K562 (cell line): ENCODE measurements at regions not wholly inside any gene's neighbourhood (a gene's known extent, or its start where the extent isn't known, plus 50 kb on each side); places are given as distances from the start of the nearest gene placed in this dataset.

Experiments
- ATAC-seq: fragments of 200-7000 bp; cut with Tn5 transposase; 3 replicates; pipeline ENCODE4 v1.9.1; 2020; ENCODE audit warnings: moderate library complexity
- BruUV-seq: library from RNA; stranded (reverse); fragments of 400-500 nt; replicated peaks from 2 replicates; lab custom pipeline; 2021; lab: Mats Ljungman, UMichigan
- CTCF ChIA-PET: fragments of 300-600 bp; formaldehyde crosslinking; extraction: SDS; loops from one replicate; lab custom pipeline; 2021; ENCODE audit warnings: low intra/inter-chr PET ratio; lab: Yijun Ruan, JAX
- POLR2A ChIA-PET: fragments of 300-600, 350-650 bp; sonication (Branson Sonifier 250); formaldehyde crosslinking; extraction: SDS; loops from one replicate; lab custom pipeline; 2021; ENCODE audit warnings: antibody characterized with exemption, inconsistent platforms; lab: Yijun Ruan, JAX
- DNase-seq, 4 experiments: peaks; one replicate each; pipeline versions ENCODE4 v3.0.0 to v3.0.0-alpha.2; 2011 to 2018; ENCODE audit warnings: low spot score in 3 of 4, mixed read lengths in 3 of 4; ENCODE audit errors: extremely low read depth in 1 of 4
- FAIRE-seq: peaks from 2 replicates; lab custom pipeline; 2011; peaks lifted over from hg19 to GRCh38; lab: Jason Lieb, UNC
- H2AFZ ChIP-seq: 2 replicates; pipeline ENCODE4 v1.6.0; 2011; ENCODE audit warnings: low read depth, low read length, control low read depth, inconsistent platforms
- H3K27ac ChIP-seq: fragments of 200-600 bp; 3 replicates; pipeline ENCODE4 v1.8.0; 2011; ENCODE audit warnings: low read depth, mild to moderate bottlenecking, control low read depth, inconsistent platforms, low read length, moderate library complexity, mixed read lengths; ENCODE audit errors: extremely low read depth
- H3K27me3 ChIP-seq, 2 experiments: fragments of 300-600 bp in 1 of 2; 2 replicates in 1 of 2; 3 replicates in 1 of 2; pipeline versions ENCODE4 v1.6.0 to v1.8.0; 2011; ENCODE audit warnings: inconsistent platforms in 2 of 2, low read length in 2 of 2, mild to moderate bottlenecking in 1 of 2, mixed read lengths in 1 of 2, moderate library complexity in 1 of 2; ENCODE audit not compliant: control insufficient read depth in 2 of 2, insufficient read depth in 2 of 2
- H3K36me3 ChIP-seq: fragments of 300-600 bp; 3 replicates; pipeline ENCODE4 v1.8.0; 2011; ENCODE audit warnings: mild to moderate bottlenecking, low read length, inconsistent platforms; ENCODE audit not compliant: control insufficient read depth, insufficient read depth
- H3K4me1 ChIP-seq, 2 experiments: fragments of 200-600 bp in 1 of 2; replicated peaks in 1 of 2; 2 replicates in 1 of 2; 3 replicates in 1 of 2; pipeline versions ENCODE4 v1.5.1 to v1.8.0; 2011; ENCODE audit warnings: inconsistent platforms in 2 of 2, low read length in 2 of 2, mild to moderate bottlenecking in 1 of 2, mixed read lengths in 1 of 2, moderate library complexity in 1 of 2; ENCODE audit not compliant: control insufficient read depth in 2 of 2, insufficient read depth in 2 of 2
- H3K4me2 ChIP-seq: 2 replicates; pipeline ENCODE4 v1.6.1; 2011; ENCODE audit warnings: low read length, control low read depth, inconsistent platforms, mixed read lengths; ENCODE audit not compliant: insufficient read depth
- H3K4me3 ChIP-seq: fragments of 200-600 bp; sonication (generic), shearing (Covaris generic); 2 replicates; pipeline ENCODE4 v1.5.1; 2016; ENCODE audit warnings: control low read depth, inconsistent platforms
- H3K79me2 ChIP-seq: fragments of 200-600 bp; 3 replicates; pipeline ENCODE4 v1.8.0; 2011; ENCODE audit warnings: low read length, inconsistent platforms; ENCODE audit not compliant: control insufficient read depth, insufficient read depth
- H3K9ac ChIP-seq, 2 experiments: 2 replicates each; pipeline versions ENCODE4 v1.6.0 to v1.6.1; 2011; ENCODE audit warnings: low read depth in 2 of 2, low read length in 2 of 2, control low read depth in 1 of 2, inconsistent platforms in 1 of 2, mild to moderate bottlenecking in 1 of 2, mixed read lengths in 1 of 2; ENCODE audit not compliant: insufficient read depth in 1 of 2
- H3K9me1 ChIP-seq: one replicate; pipeline ENCODE4 v1.6.0; 2011; ENCODE audit warnings: inconsistent platforms, mild to moderate bottlenecking, low read length, moderate library complexity; ENCODE audit not compliant: control insufficient read depth, insufficient read depth
- H3K9me3 ChIP-seq: replicated peaks from 2 replicates; pipeline ENCODE4 v1.5.1; 2011; ENCODE audit warnings: low read depth, low read length, inconsistent platforms; ENCODE audit not compliant: control insufficient read depth, insufficient read depth
- H4K20me1 ChIP-seq: replicated peaks from 2 replicates; pipeline ENCODE4 v1.6.1; 2011; ENCODE audit warnings: low read length, inconsistent platforms, mixed read lengths; ENCODE audit not compliant: control insufficient read depth, insufficient read depth
- ETV6 ChIP-seq, 3 experiments: fragments of 150-350 bp in 1 of 3; sonication (generic) in 1 of 3; formaldehyde crosslinking in 1 of 3; IDR thresholded peaks; 2 replicates each; pipeline versions ENCODE4 v1.6.1 to v1.8.0; 2014 to 2022; ENCODE audit warnings: borderline replicate concordance in 2 of 3, low read depth in 2 of 3, antibody characterized with exemption in 1 of 3, low read length in 1 of 3, mild to moderate bottlenecking in 1 of 3, missing genetic modification reagents in 1 of 3
- HCFC1 ChIP-seq: IDR thresholded peaks from 2 replicates; pipeline ENCODE4 v1.6.1; 2012; ENCODE audit warnings: low read depth, low read length, improper control_type of control experiment
- JUNB ChIP-seq: fragments of 450-650 bp; formaldehyde crosslinking; conservative IDR thresholded peaks from 2 replicates; pipeline ENCODE4 v1.4.0; 2020; ENCODE audit warnings: mild to moderate bottlenecking
- KLF6 ChIP-seq: fragments of 250-450 bp; sonication (Bioruptor Pico); IDR thresholded peaks from 2 replicates; pipeline ENCODE4 v1.4.0; 2020; ENCODE audit warnings: mild to moderate bottlenecking, moderate library complexity, borderline replicate concordance
- MCM7 ChIP-seq, 2 experiments: fragments of 450-650 bp; IDR thresholded peaks; 2 replicates each; pipeline ENCODE4 v1.6.1; 2016 to 2018
- NR3C1 ChIP-seq: sonication (generic); formaldehyde crosslinking; IDR thresholded peaks from 2 replicates; pipeline ENCODE4 v1.8.1; 2022; ENCODE audit warnings: missing genetic modification reagents
- PHF8 ChIP-seq: fragments of 200-600 bp; sonication (generic); IDR thresholded peaks from 2 replicates; pipeline ENCODE4 v1.6.1; 2012; ENCODE audit warnings: mixed run types, mild to moderate bottlenecking, inconsistent platforms, low read length, moderate library complexity, borderline replicate concordance
- RBM22 ChIP-seq: fragments of 200-400 bp; formaldehyde crosslinking; IDR thresholded peaks from 2 replicates; pipeline ENCODE4 v1.6.1; 2018; ENCODE audit warnings: low read length, low read depth; ENCODE audit not compliant: poor library complexity, severe bottlenecking
- SREBF2 ChIP-seq: sonication (generic); formaldehyde crosslinking; IDR thresholded peaks from 2 replicates; pipeline ENCODE4 v1.4.0; 2020; ENCODE audit warnings: mild to moderate bottlenecking, missing genetic modification reagents
- ZNF197 ChIP-seq: fragments of 200-800 bp; sonication (Bioruptor generic); IDR thresholded peaks from 2 replicates; pipeline ENCODE4 v1.6.1; 2016; ENCODE audit warnings: low read depth, missing genetic modification characterization, missing compliant biosample characterization
- ZNF212 ChIP-seq: fragments of 450-650 bp; formaldehyde crosslinking; IDR thresholded peaks from 2 replicates; pipeline ENCODE4 v1.4.0; 2020; ENCODE audit warnings: mild to moderate bottlenecking
- ZNF239 ChIP-seq: fragments of 250-450 bp; sonication (Bioruptor Pico); IDR thresholded peaks from 2 replicates; pipeline ENCODE4 v1.4.0; 2020; ENCODE audit warnings: mild to moderate bottlenecking
- whole genome bisulfite sequencing: fragments of 100-300 bp; shearing (Covaris generic); methylation state at CpG from one replicate; pipeline ENCODE4 v1.1.6; 2016; ENCODE audit warnings: low coverage, mixed read lengths; ENCODE audit not compliant: insufficient coverage; ENCODE audit errors: missing lambda C conversion rate; 5-methylcytosine and 5-hydroxymethylcytosine counted together
- in situ Hi-C: fragments of 300-500 bp; cut with MboI; formaldehyde crosslinking; loops from 4 replicates; pipeline ENCODE4 v1.15.0; 2018; ENCODE audit warnings: inconsistent platforms, mixed read lengths
- intact Hi-C: fragments of 100-400 bp; cut with micrococcal nuclease; formaldehyde crosslinking; loops from 2 replicates; pipeline ENCODE4 v1.14.2; 2022
- TF ChIP-seq, protein P1 (sequence below): fragments of 450-650 bp; formaldehyde crosslinking; IDR thresholded peaks from 2 replicates; pipeline ENCODE4 v1.4.0; 2020; ENCODE audit warnings: mild to moderate bottlenecking, mixed read lengths
- TF ChIP-seq, protein P2 (sequence below): sonication (generic); formaldehyde crosslinking; IDR thresholded peaks from 2 replicates; pipeline ENCODE4 v1.4.0; 2020; ENCODE audit warnings: mild to moderate bottlenecking, missing genetic modification reagents
- TF ChIP-seq, protein P3 (sequence below): fragments of 250-450 bp; sonication (Bioruptor Pico); IDR thresholded peaks from 2 replicates; pipeline ENCODE4 v1.8.0; 2022; ENCODE audit warnings: inconsistent platforms, mild to moderate bottlenecking, moderate library complexity, borderline replicate concordance

- intact Hi-C loops = no loop called here
- Histone ChIP-seq H3K4me3 (no peak overlapping the region), H3K36me3 (no peaks in the 10 kb centered on the region), H3K9ac (no peak overlapping the region), H3K4me1 (no peaks in the 10 kb centered on the region)
- POLR2A ChIA-PET = no interaction called here
- no TSS peak for BruUV-seq
- CTCF ChIA-PET = no interaction called here
- no peak for FAIRE-seq
- TF ChIP-seq ZNF212 (CRISPR knock-in tag) (no peak), ETV6 (IDR thresholded peaks at IDR 0.05; ENCODE audit: borderline replicate concordance in 1 of 2, low read depth in 2 of 2, low read length in 1 of 2) (no peak), ETV6 (CRISPR knock-in tag; IDR thresholded peaks at IDR 0.05; ENCODE audit: borderline replicate concordance) (no peak), ZNF197 (CRISPR knock-in tag) (no peak), ZNF239 (CRISPR knock-in tag) (no peak), KLF6 (no peak), PHF8 (no peak), NR3C1 (no peak), MCM7 (IDR thresholded peaks at IDR 0.05) (no peak), RBM22 (no peak), SREBF2 (no peak), HCFC1 (no peak), JUNB (no peak)
- TF ChIP-seq, protein P1, sequence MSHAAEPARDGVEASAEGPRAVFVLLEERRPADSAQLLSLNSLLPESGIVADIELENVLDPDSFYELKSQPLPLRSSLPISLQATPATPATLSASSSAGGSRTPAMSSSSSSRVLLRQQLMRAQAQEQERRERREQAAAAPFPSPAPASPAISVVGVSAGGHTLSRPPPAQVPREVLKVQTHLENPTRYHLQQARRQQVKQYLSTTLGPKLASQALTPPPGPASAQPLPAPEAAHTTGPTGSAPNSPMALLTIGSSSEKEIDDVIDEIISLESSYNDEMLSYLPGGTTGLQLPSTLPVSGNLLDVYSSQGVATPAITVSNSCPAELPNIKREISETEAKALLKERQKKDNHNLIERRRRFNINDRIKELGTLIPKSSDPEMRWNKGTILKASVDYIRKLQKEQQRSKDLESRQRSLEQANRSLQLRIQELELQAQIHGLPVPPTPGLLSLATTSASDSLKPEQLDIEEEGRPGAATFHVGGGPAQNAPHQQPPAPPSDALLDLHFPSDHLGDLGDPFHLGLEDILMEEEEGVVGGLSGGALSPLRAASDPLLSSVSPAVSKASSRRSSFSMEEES (CRISPR knock-in tag) = no peak
- TF ChIP-seq, protein P2, sequence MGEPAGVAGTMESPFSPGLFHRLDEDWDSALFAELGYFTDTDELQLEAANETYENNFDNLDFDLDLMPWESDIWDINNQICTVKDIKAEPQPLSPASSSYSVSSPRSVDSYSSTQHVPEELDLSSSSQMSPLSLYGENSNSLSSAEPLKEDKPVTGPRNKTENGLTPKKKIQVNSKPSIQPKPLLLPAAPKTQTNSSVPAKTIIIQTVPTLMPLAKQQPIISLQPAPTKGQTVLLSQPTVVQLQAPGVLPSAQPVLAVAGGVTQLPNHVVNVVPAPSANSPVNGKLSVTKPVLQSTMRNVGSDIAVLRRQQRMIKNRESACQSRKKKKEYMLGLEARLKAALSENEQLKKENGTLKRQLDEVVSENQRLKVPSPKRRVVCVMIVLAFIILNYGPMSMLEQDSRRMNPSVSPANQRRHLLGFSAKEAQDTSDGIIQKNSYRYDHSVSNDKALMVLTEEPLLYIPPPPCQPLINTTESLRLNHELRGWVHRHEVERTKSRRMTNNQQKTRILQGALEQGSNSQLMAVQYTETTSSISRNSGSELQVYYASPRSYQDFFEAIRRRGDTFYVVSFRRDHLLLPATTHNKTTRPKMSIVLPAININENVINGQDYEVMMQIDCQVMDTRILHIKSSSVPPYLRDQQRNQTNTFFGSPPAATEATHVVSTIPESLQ = no peak
- TF ChIP-seq, protein P3, sequence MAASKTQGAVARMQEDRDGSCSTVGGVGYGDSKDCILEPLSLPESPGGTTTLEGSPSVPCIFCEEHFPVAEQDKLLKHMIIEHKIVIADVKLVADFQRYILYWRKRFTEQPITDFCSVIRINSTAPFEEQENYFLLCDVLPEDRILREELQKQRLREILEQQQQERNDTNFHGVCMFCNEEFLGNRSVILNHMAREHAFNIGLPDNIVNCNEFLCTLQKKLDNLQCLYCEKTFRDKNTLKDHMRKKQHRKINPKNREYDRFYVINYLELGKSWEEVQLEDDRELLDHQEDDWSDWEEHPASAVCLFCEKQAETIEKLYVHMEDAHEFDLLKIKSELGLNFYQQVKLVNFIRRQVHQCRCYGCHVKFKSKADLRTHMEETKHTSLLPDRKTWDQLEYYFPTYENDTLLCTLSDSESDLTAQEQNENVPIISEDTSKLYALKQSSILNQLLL (CRISPR knock-in tag) = no peak
- TF ChIP-seq, all 486 proteins: peak for 0
- Histone ChIP-seq H3K9me1 (no peaks in the 10 kb centered on the region), H3K4me2 (no peak overlapping the region), H3K9me3 (no peaks in the 10 kb centered on the region), H2AFZ (no peak overlapping the region), H3K79me2 (no peaks in the 10 kb centered on the region), H4K20me1 (no peaks in the 10 kb centered on the region), H3K27ac (no peak overlapping the region), H3K27me3 (no peaks in the 10 kb centered on the region)
- ATAC-seq (no peak), DNase-seq (no peak)
- 5% methylated on average over 2 of the region's 2 CpGs for WGBS
- in situ Hi-C loops = no loop called here
Measured at GRCh38 chr9:89985068-89985467, 380.3 kb downstream of the GADD45G start.
